HepG2 (cell line): ENCODE measurements at regions not wholly inside any gene's neighbourhood (a gene's known extent, or its start where the extent isn't known, plus 50 kb on each side); places are given as distances from the start of the nearest gene placed in this dataset.

Experiments used
- CREB1 ChIP-seq, 2 experiments: fragments of 450-650 bp in 1 of 2; IDR thresholded peaks; 2 replicates each; pipeline ENCODE4 v1.6.1; 2016 to 2017; ENCODE audit warnings: control low read depth in 1 of 2, mild to moderate bottlenecking in 1 of 2, missing compliant biosample characterization in 1 of 2, missing genetic modification characterization in 1 of 2
- EZH2 ChIP-seq: conservative IDR thresholded peaks from 2 replicates; pipeline ENCODE4 v1.6.1; 2012; ENCODE audit warnings: mild to moderate bottlenecking, low read depth, low read length, moderate library complexity
- JARID2 ChIP-seq: sonication (generic); formaldehyde crosslinking; IDR thresholded peaks from 2 replicates; pipeline ENCODE4 v1.8.1; 2023; ENCODE audit warnings: missing genetic modification reagents, inconsistent platforms; ENCODE audit not compliant: insufficient replicate concordance
- JUNB ChIP-seq: sonication (generic); formaldehyde crosslinking; IDR thresholded peaks from 2 replicates; pipeline ENCODE4 v1.8.0; 2022; ENCODE audit warnings: missing genetic modification reagents, mild to moderate bottlenecking, borderline replicate concordance
- JUND ChIP-seq: sonication (generic); formaldehyde crosslinking; IDR thresholded peaks from 2 replicates; pipeline ENCODE4 v1.8.0; 2022; ENCODE audit warnings: mild to moderate bottlenecking, missing genetic modification reagents
- MEIS2 ChIP-seq: sonication (generic); formaldehyde crosslinking; IDR thresholded peaks from 2 replicates; pipeline ENCODE4 v1.9.0; 2021; ENCODE audit warnings: mild to moderate bottlenecking, missing genetic modification reagents
- MXI1 ChIP-seq: IDR thresholded peaks from 3 replicates; pipeline ENCODE4 v1.6.1; 2012; ENCODE audit warnings: low read depth, low read length, inconsistent platforms, borderline replicate concordance
- POLR2A ChIP-seq, 2 experiments: IDR thresholded peaks; 2 replicates each; pipeline ENCODE4 v1.6.1; 2011; ENCODE audit warnings: low read depth in 2 of 2, low read length in 2 of 2, mild to moderate bottlenecking in 1 of 2, moderate library complexity in 1 of 2; ENCODE audit not compliant: insufficient read depth in 1 of 2
- ZNF558 ChIP-seq: sonication (generic); formaldehyde crosslinking; IDR thresholded peaks from 2 replicates; pipeline ENCODE4 v1.9.0; 2022; ENCODE audit warnings: mild to moderate bottlenecking, missing genetic modification reagents, borderline replicate concordance
- TF ChIP-seq, protein P1 (sequence below): IDR thresholded peaks from 2 replicates; pipeline ENCODE4 v1.6.1; 2016
- TF ChIP-seq, protein P2 (sequence below): sonication (generic); formaldehyde crosslinking; IDR thresholded peaks from 2 replicates; pipeline ENCODE4 v1.5.0; 2020; ENCODE audit warnings: mild to moderate bottlenecking, missing genetic modification reagents, moderate library complexity

DNA sequence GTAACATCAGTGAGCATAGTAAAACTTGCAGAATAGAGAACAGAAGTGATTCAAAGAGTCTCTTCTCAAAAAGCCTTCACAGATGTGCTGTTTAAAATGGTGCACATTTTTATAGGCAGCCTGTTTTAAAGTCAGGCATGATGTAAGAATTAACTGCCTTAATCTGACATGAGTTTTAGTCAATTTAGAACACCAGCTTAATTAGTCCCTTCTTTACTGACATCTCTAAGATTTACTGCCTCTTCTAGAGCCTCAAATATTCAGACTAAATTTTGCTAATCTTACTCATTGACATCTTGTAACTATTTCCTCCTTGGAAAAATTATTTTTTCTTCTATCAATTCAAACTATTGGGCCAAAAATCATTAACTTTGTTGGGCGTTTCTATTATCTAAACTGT lies 782.5 kb downstream of the C12orf50 start:
- TF ChIP-seq JUND (no peak), JARID2 (CRISPR knock-in tag) (no peak), POLR2A (IDR thresholded peaks at IDR 0.05; ENCODE audit: insufficient read depth in 1 of 2, low read depth in 2 of 2, low read length in 2 of 2) (no peak), ZNF558 (CRISPR knock-in tag) (no peak), MEIS2 (CRISPR knock-in tag) (no peak), EZH2 (no peak), JUNB (no peak), MXI1 (no peak), CREB1 (IDR thresholded peaks at IDR 0.05) (no peak), CREB1 (CRISPR knock-in tag; IDR thresholded peaks at IDR 0.05) (no peak)
- TF ChIP-seq, protein P1, sequence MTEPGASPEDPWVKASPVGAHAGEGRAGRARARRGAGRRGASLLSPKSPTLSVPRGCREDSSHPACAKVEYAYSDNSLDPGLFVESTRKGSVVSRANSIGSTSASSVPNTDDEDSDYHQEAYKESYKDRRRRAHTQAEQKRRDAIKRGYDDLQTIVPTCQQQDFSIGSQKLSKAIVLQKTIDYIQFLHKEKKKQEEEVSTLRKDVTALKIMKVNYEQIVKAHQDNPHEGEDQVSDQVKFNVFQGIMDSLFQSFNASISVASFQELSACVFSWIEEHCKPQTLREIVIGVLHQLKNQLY (CRISPR knock-in tag), result no peak
- TF ChIP-seq, protein P2, sequence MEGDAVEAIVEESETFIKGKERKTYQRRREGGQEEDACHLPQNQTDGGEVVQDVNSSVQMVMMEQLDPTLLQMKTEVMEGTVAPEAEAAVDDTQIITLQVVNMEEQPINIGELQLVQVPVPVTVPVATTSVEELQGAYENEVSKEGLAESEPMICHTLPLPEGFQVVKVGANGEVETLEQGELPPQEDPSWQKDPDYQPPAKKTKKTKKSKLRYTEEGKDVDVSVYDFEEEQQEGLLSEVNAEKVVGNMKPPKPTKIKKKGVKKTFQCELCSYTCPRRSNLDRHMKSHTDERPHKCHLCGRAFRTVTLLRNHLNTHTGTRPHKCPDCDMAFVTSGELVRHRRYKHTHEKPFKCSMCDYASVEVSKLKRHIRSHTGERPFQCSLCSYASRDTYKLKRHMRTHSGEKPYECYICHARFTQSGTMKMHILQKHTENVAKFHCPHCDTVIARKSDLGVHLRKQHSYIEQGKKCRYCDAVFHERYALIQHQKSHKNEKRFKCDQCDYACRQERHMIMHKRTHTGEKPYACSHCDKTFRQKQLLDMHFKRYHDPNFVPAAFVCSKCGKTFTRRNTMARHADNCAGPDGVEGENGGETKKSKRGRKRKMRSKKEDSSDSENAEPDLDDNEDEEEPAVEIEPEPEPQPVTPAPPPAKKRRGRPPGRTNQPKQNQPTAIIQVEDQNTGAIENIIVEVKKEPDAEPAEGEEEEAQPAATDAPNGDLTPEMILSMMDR (CRISPR knock-in tag), result no peak
